Uterus (tissue), 3 donors: ENCODE measurements at regions not wholly inside any gene's neighbourhood (a gene's known extent, or its start where the extent isn't known, plus 50 kb on each side); places are given as distances from the start of the nearest gene placed in this dataset.

Experiments
- DNase-seq, 2 donors: peaks; one replicate each; pipeline ENCODE4 v3.0.0-alpha.2; 2019 to 2020
- H3K27ac ChIP-seq, 2 donors: fragments of 200-600 bp; sonication (generic); 1 replicate in 1 of 2; 2 replicates in 1 of 2; pipeline ENCODE4 v1.5.1; 2016 to 2018
- H3K27me3 ChIP-seq, 2 donors: fragments of 200-600 bp; sonication (generic); one replicate each; pipeline ENCODE4 v1.5.1; 2018 to 2019; ENCODE audit warnings: control low read depth in 1 of 2
- H3K36me3 ChIP-seq, 2 donors: fragments of 200-600 bp; sonication (generic); one replicate each; pipeline ENCODE4 v1.5.1; 2019; ENCODE audit warnings: control low read depth in 1 of 2
- H3K4me1 ChIP-seq, 2 donors: fragments of 200-600 bp; sonication (generic); one replicate each; pipeline ENCODE4 v1.5.1; 2018 to 2019; ENCODE audit warnings: control low read depth in 1 of 2
- H3K4me3 ChIP-seq, 2 donors: fragments of 200-600 bp; sonication (generic); 1 replicate in 1 of 2; 2 replicates in 1 of 2; pipeline ENCODE4 v1.5.1; 2018 to 2019; ENCODE audit warnings: mild to moderate bottlenecking in 1 of 2
- H3K9me3 ChIP-seq, 2 donors: fragments of 200-600 bp; sonication (generic); one replicate each; pipeline ENCODE4 v1.5.1; 2019; ENCODE audit warnings: control low read depth in 1 of 2
- CTCF ChIP-seq, 4 experiments: fragments of 200-600 bp in 2 of 4; fragments of 450-650 bp in 2 of 4; sonication (generic) in 2 of 4; IDR thresholded peaks; one replicate each; pipeline ENCODE4 v1.5.1; 2016 to 2019; ENCODE audit warnings: antibody characterized with exemption in 4 of 4, mild to moderate bottlenecking in 2 of 4, moderate library complexity in 1 of 4
- POLR2A ChIP-seq, 2 donors: fragments of 450-650 bp; IDR thresholded peaks; one replicate each; pipeline ENCODE4 v1.6.1; 2016; ENCODE audit warnings: antibody characterized with exemption in 2 of 2, mild to moderate bottlenecking in 1 of 2, moderate library complexity in 1 of 2
- intact Hi-C: fragments of 100-400 bp; cut with DNase I; formaldehyde crosslinking; loops from one replicate; pipeline ENCODE4 v1.15.1; 2023; ENCODE audit warnings: low total_unique reads
- donor health status: DM: yes; HTN: yes; CAD: no.

- Histone ChIP-seq H3K9me3 (no peaks in the 10 kb centered on the region), H3K4me3 (no peak overlapping the region), H3K4me1 (peaks cover 5 to 7% of the 10 kb centered on the region in 2 donors), H3K27me3 (no peaks in the 10 kb centered on the region), H3K36me3 (no peaks in the 10 kb centered on the region), H3K27ac (peak overlapping the region; percentile 86 to 89)
- DNase-seq: peak; percentile 27 to 37
- intact Hi-C loops: no loop called here
- no peak for TF ChIP-seq CTCF (IDR thresholded peaks at IDR 0.05)
- TF ChIP-seq POLR2A (IDR thresholded peaks at IDR 0.05): no peak
Measured at GRCh38 chr15:62940093-62940754, 102.3 kb upstream of the TPM1 start.

GRCh38 chr15:62940755-62941361, 101.7 kb upstream of the TPM1 start:
- Histone ChIP-seq H3K27me3 (no peaks in the 10 kb centered on the region), H3K36me3 (no peaks in the 10 kb centered on the region), H3K27ac (peak overlapping the region; percentile 86 to 89), H3K4me1 (peaks cover 5 to 7% of the 10 kb centered on the region in 2 donors), H3K4me3 (no peak overlapping the region), H3K9me3 (no peaks in the 10 kb centered on the region)
- peak; percentile 78 to 85 for DNase-seq
- intact Hi-C loops: no loop called here
- TF ChIP-seq CTCF (IDR thresholded peaks at IDR 0.05) (no peak), POLR2A (IDR thresholded peaks at IDR 0.05) (no peak)

- no peak for DNase-seq
- H3K9me3 ChIP-seq: no peaks in the 10 kb centered on the region
- intact Hi-C loops: no loop called here
- H3K4me3 ChIP-seq: no peak overlapping the region
- no peaks in the 10 kb centered on the region for H3K27me3 ChIP-seq
- TF ChIP-seq CTCF (IDR thresholded peaks at IDR 0.05): no peak
- no peak for TF ChIP-seq POLR2A (IDR thresholded peaks at IDR 0.05)
- peaks cover 5 to 7% of the 10 kb centered on the region in 2 donors for H3K4me1 ChIP-seq
- H3K27ac ChIP-seq: peak overlapping the region; percentile 86 to 89
- no peaks in the 10 kb centered on the region for H3K36me3 ChIP-seq
Measured at GRCh38 chr15:62941699-62942098, 100.8 kb upstream of the TPM1 start.

- H3K27ac ChIP-seq: peak overlapping the region; percentile 86 to 89
- no peaks in the 10 kb centered on the region for H3K36me3 ChIP-seq
- intact Hi-C loops: no loop called here
- no peak for DNase-seq
- no peaks in the 10 kb centered on the region for H3K9me3 ChIP-seq
- no peak overlapping the region for H3K4me3 ChIP-seq
- no peaks in the 10 kb centered on the region for H3K27me3 ChIP-seq
- H3K4me1 ChIP-seq: peaks cover 5 to 7% of the 10 kb centered on the region in 2 donors
- no peak for TF ChIP-seq CTCF (IDR thresholded peaks at IDR 0.05)
- TF ChIP-seq POLR2A (IDR thresholded peaks at IDR 0.05): no peak
Measured at GRCh38 chr15:62942428-62942827, 100.1 kb upstream of the TPM1 start.

- Histone ChIP-seq H3K4me3 (no peak overlapping the region), H3K27me3 (no peaks in the 10 kb centered on the region), H3K27ac (no peak overlapping the region), H3K4me1 (peaks cover 4 to 5% of the 10 kb centered on the region in 2 donors), H3K9me3 (no peaks in the 10 kb centered on the region), H3K36me3 (no peaks in the 10 kb centered on the region)
- no peak for DNase-seq
- intact Hi-C loops: no loop called here
- TF ChIP-seq CTCF (IDR thresholded peaks at IDR 0.05) (no peak), POLR2A (IDR thresholded peaks at IDR 0.05) (no peak)
Measured at GRCh38 chr15:62945063-62945462, 97.5 kb upstream of the TPM1 start.
